GM23338 (cell line): ENCODE measurements at regions not wholly inside any gene's neighbourhood (a gene's known extent, or its start where the extent isn't known, plus 50 kb on each side); places are given as distances from the start of the nearest gene placed in this dataset.

Source experiments
- ATAC-seq: fragments of 200-7000 bp; cut with Tn5 transposase; 3 replicates; pipeline ENCODE4 v1.9.1; 2020
- DNase-seq: peaks from one replicate; pipeline ENCODE4 v3.0.0-alpha.2; 2015; ENCODE audit warnings: low spot score
- H2AFZ ChIP-seq: fragments of 200-600 bp; sonication (generic); 2 replicates; pipeline ENCODE4 v1.8.0; 2016; ENCODE audit warnings: antibody characterized with exemption, mild to moderate bottlenecking, moderate library complexity
- H3F3A ChIP-seq: fragments of 200-600 bp; sonication (generic); replicated peaks from 2 replicates; pipeline ENCODE4 v1.8.0; 2017; ENCODE audit warnings: antibody characterized with exemption, mixed run types, low read depth
- H3K27ac ChIP-seq: fragments of 200-600 bp; sonication (generic); 2 replicates; pipeline ENCODE4 v1.6.1; 2016; ENCODE audit warnings: low read depth
- H3K27me3 ChIP-seq: fragments of 200-600 bp; sonication (generic); 2 replicates; pipeline ENCODE4 v1.8.0; 2016; ENCODE audit warnings: mild to moderate bottlenecking, mixed run types, moderate library complexity; ENCODE audit not compliant: insufficient read depth
- H3K36me3 ChIP-seq: fragments of 200-600 bp; sonication (generic); 2 replicates; pipeline ENCODE4 v1.8.0; 2016; ENCODE audit warnings: mild to moderate bottlenecking; ENCODE audit not compliant: insufficient read depth
- H3K4me1 ChIP-seq: fragments of 200-600 bp; sonication (generic); 2 replicates; pipeline ENCODE4 v1.8.0; 2016; ENCODE audit warnings: mild to moderate bottlenecking, moderate library complexity; ENCODE audit not compliant: insufficient read depth
- H3K4me2 ChIP-seq: fragments of 200-600 bp; sonication (generic); 2 replicates; pipeline ENCODE4 v1.7.1; 2017; ENCODE audit warnings: mixed run types
- H3K4me3 ChIP-seq: fragments of 200-600 bp; sonication (generic); 2 replicates; pipeline ENCODE4 v1.6.1; 2016; ENCODE audit warnings: mixed run types
- H3K79me2 ChIP-seq: fragments of 200-600 bp; sonication (generic); replicated peaks from 2 replicates; pipeline ENCODE4 v1.8.0; 2017; ENCODE audit warnings: mild to moderate bottlenecking; ENCODE audit not compliant: insufficient read depth
- H3K9me2 ChIP-seq: fragments of 200-600 bp; sonication (generic); 2 replicates; pipeline ENCODE4 v1.8.0; 2017; ENCODE audit not compliant: insufficient read depth
- H4K20me1 ChIP-seq: fragments of 200-600 bp; sonication (generic); replicated peaks from 2 replicates; pipeline ENCODE4 v1.8.0; 2017; ENCODE audit warnings: mild to moderate bottlenecking; ENCODE audit not compliant: insufficient read depth
- H3K27ac Mint-ChIP-seq: 2 replicates; pipeline ENCODE4 v1.8.0; 2020; ENCODE audit warnings: inconsistent platforms, mild to moderate bottlenecking, moderate library complexity, mixed read lengths
- H3K27me3 Mint-ChIP-seq: 3 replicates; pipeline ENCODE4 v1.8.0; 2022; ENCODE audit warnings: low read depth, mild to moderate bottlenecking, moderate library complexity, mixed read lengths, inconsistent platforms; ENCODE audit not compliant: insufficient read depth, poor library complexity
- H3K36me3 Mint-ChIP-seq: 3 replicates; pipeline ENCODE4 v1.8.0; 2021; ENCODE audit warnings: low read depth, mild to moderate bottlenecking, inconsistent platforms, moderate library complexity, mixed read lengths
- H3K4me1 Mint-ChIP-seq: 3 replicates; pipeline ENCODE4 v1.8.0; 2020; ENCODE audit warnings: mild to moderate bottlenecking, inconsistent platforms, mixed read lengths
- H3K4me3 Mint-ChIP-seq: 3 replicates; pipeline ENCODE4 v1.8.0; 2021; ENCODE audit warnings: moderate library complexity, mild to moderate bottlenecking, inconsistent platforms, mixed read lengths
- H3K9me3 Mint-ChIP-seq: 3 replicates; pipeline ENCODE4 v1.8.0; 2020; ENCODE audit warnings: moderate library complexity, mild to moderate bottlenecking, inconsistent platforms, mixed read lengths
- CREB1 ChIP-seq: fragments of 250-450 bp; sonication (Bioruptor Pico); IDR thresholded peaks from 2 replicates; pipeline ENCODE4 v1.5.0; 2020; ENCODE audit warnings: low read depth, mild to moderate bottlenecking, moderate library complexity
- EZH2 ChIP-seq: fragments of 200-600 bp; sonication (generic); IDR thresholded peaks from one replicate; pipeline ENCODE4 v1.8.0; 2017; ENCODE audit warnings: antibody characterized with exemption, mild to moderate bottlenecking, low read depth; ENCODE audit not compliant: unreplicated experiment
- EZH2phosphoT487 ChIP-seq: fragments of 200-600 bp; sonication (generic); IDR thresholded peaks from one replicate; pipeline ENCODE4 v1.8.1; 2018; ENCODE audit warnings: antibody characterized with exemption; ENCODE audit not compliant: unreplicated experiment
- JUNB ChIP-seq: IDR thresholded peaks from one replicate; pipeline ENCODE4 v1.6.1; 2016; ENCODE audit warnings: antibody characterized with exemption; ENCODE audit not compliant: unreplicated experiment
- NANOG ChIP-seq: IDR thresholded peaks from 2 replicates; pipeline ENCODE4 v1.6.1; 2016; ENCODE audit warnings: antibody characterized with exemption, borderline replicate concordance
- POLR2AphosphoS5 ChIP-seq: IDR thresholded peaks from 2 replicates; pipeline ENCODE4 v1.6.1; 2016; ENCODE audit warnings: antibody characterized with exemption, low read depth
- STAT1 ChIP-seq: IDR thresholded peaks from one replicate; pipeline ENCODE4 v1.6.1; 2016; ENCODE audit warnings: antibody characterized with exemption; ENCODE audit not compliant: unreplicated experiment
- ZNF114 ChIP-seq: fragments of 250-450 bp; sonication (Bioruptor Pico); IDR thresholded peaks from 2 replicates; pipeline ENCODE4 v1.5.0; 2020; ENCODE audit warnings: mild to moderate bottlenecking, moderate library complexity
- ZNF331 ChIP-seq: fragments of 250-450 bp; sonication (Bioruptor Pico); IDR thresholded peaks from 2 replicates; pipeline ENCODE4 v1.5.0; 2020; ENCODE audit warnings: low read depth, mild to moderate bottlenecking, moderate library complexity
- ZNF462 ChIP-seq: fragments of 250-450 bp; sonication (Bioruptor Pico); IDR thresholded peaks from 2 replicates; pipeline ENCODE4 v1.5.0; 2020; ENCODE audit warnings: mild to moderate bottlenecking, moderate library complexity
- TF ChIP-seq, protein P1 (sequence below): IDR thresholded peaks from 2 replicates; pipeline ENCODE4 v1.6.1; 2016; ENCODE audit warnings: antibody characterized with exemption

GRCh38 chr20:50393990-50394561, 116.1 kb upstream of the PTPN1 start:
- Mint-ChIP-seq H3K27ac (no peak overlapping the region), H3K4me1 (peaks cover 7% of the 10 kb centered on the region), H3K27me3 (peaks cover 7% of the 10 kb centered on the region), H3K4me3 (no peak overlapping the region), H3K9me3 (no peaks in the 10 kb centered on the region), H3K36me3 (no peaks in the 10 kb centered on the region)
- Histone ChIP-seq H3K4me2 (no peak overlapping the region), H4K20me1 (no peaks in the 10 kb centered on the region), H3K4me1 (no peaks in the 10 kb centered on the region), H3F3A (no peaks in the 10 kb centered on the region), H3K27me3 (no peaks in the 10 kb centered on the region), H2AFZ (no peak overlapping the region), H3K79me2 (no peaks in the 10 kb centered on the region), H3K9me2 (no peaks in the 10 kb centered on the region), H3K27ac (no peak overlapping the region), H3K4me3 (no peak overlapping the region), H3K36me3 (no peaks in the 10 kb centered on the region)
- ATAC-seq = no peak
- TF ChIP-seq POLR2AphosphoS5 (no peak), ZNF114 (CRISPR knock-in tag) (no peak), JUNB (no peak), ZNF462 (CRISPR knock-in tag) (no peak), CREB1 (CRISPR knock-in tag) (no peak), EZH2 (no peak), ZNF331 (CRISPR knock-in tag) (no peak), EZH2phosphoT487 (no peak), STAT1 (no peak), NANOG (no peak)
- TF ChIP-seq, protein P1, sequence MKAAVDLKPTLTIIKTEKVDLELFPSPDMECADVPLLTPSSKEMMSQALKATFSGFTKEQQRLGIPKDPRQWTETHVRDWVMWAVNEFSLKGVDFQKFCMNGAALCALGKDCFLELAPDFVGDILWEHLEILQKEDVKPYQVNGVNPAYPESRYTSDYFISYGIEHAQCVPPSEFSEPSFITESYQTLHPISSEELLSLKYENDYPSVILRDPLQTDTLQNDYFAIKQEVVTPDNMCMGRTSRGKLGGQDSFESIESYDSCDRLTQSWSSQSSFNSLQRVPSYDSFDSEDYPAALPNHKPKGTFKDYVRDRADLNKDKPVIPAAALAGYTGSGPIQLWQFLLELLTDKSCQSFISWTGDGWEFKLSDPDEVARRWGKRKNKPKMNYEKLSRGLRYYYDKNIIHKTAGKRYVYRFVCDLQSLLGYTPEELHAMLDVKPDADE = no peak
- no peak for DNase-seq
